WTC11 (cell line): ENCODE measurements at regions not wholly inside any gene's neighbourhood (a gene's known extent, or its start where the extent isn't known, plus 50 kb on each side); places are given as distances from the start of the nearest gene placed in this dataset.

Experiments used
- ATAC-seq: fragments of 200-7000 bp; cut with Tn5 transposase; 2 replicates; pipeline ENCODE4 v1.10.0; 2021; ENCODE audit warnings: mild to moderate bottlenecking, moderate library complexity
- CTCF ChIA-PET: fragments of 300-600 bp; sonication (Branson Sonifier 250); formaldehyde crosslinking; loops from one replicate; lab custom pipeline; 2021; ENCODE audit warnings: antibody characterized with exemption; lab: Charles Lee
- POLR2A ChIA-PET: fragments of 350-600 bp; sonication (Branson Sonifier 250); formaldehyde crosslinking; loops from one replicate; lab custom pipeline; 2021; ENCODE audit warnings: antibody characterized with exemption; lab: Charles Lee
- DNase-seq: peaks from one replicate; pipeline ENCODE4 v3.0.0; 2021; ENCODE audit warnings: low spot score
- H3K27ac Mint-ChIP-seq: 2 replicates; pipeline ENCODE4 v1.8.0; 2021; ENCODE audit warnings: mixed read lengths
- H3K27me3 Mint-ChIP-seq: 2 replicates; pipeline ENCODE4 v1.8.0; 2021; ENCODE audit warnings: low read depth, mild to moderate bottlenecking, moderate library complexity, mixed read lengths
- H3K36me3 Mint-ChIP-seq: 2 replicates; pipeline ENCODE4 v1.8.0; 2021; ENCODE audit warnings: mixed read lengths
- H3K4me1 Mint-ChIP-seq: 2 replicates; pipeline ENCODE4 v1.8.0; 2022; ENCODE audit warnings: mixed read lengths
- H3K4me3 Mint-ChIP-seq: 2 replicates; pipeline ENCODE4 v1.8.0; 2021; ENCODE audit warnings: mild to moderate bottlenecking, moderate library complexity, mixed read lengths
- H3K9me3 Mint-ChIP-seq: 2 replicates; pipeline ENCODE4 v1.8.0; 2021; ENCODE audit warnings: mixed read lengths
- ATF1 ChIP-seq: sonication (generic); formaldehyde crosslinking; IDR thresholded peaks from 2 replicates; pipeline ENCODE4 v1.8.1; 2023; ENCODE audit warnings: mild to moderate bottlenecking, moderate library complexity, missing genetic modification reagents
- FOXJ3 ChIP-seq: sonication (generic); formaldehyde crosslinking; IDR thresholded peaks from 2 replicates; pipeline ENCODE4 v1.9.0; 2021; ENCODE audit warnings: missing genetic modification reagents, mild to moderate bottlenecking, borderline replicate concordance
- FOXK1 ChIP-seq: sonication (generic); formaldehyde crosslinking; IDR thresholded peaks from 2 replicates; pipeline ENCODE4 v1.8.0; 2022; ENCODE audit warnings: mild to moderate bottlenecking, moderate library complexity, missing genetic modification reagents
- MYBL2 ChIP-seq: sonication (generic); formaldehyde crosslinking; IDR thresholded peaks from 2 replicates; pipeline ENCODE4 v1.8.1; 2023; ENCODE audit warnings: mild to moderate bottlenecking, moderate library complexity, missing genetic modification reagents
- NFE2L1 ChIP-seq: sonication (generic); formaldehyde crosslinking; IDR thresholded peaks from 2 replicates; pipeline ENCODE4 v1.8.1; 2023; ENCODE audit warnings: missing genetic modification reagents
- NR1H2 ChIP-seq: sonication (generic); formaldehyde crosslinking; IDR thresholded peaks from 2 replicates; pipeline ENCODE4 v1.9.0; 2021; ENCODE audit warnings: mild to moderate bottlenecking, moderate library complexity, missing genetic modification reagents
- NR3C1 ChIP-seq: sonication (generic); formaldehyde crosslinking; conservative IDR thresholded peaks from 2 replicates; pipeline ENCODE4 v1.8.1; 2023; ENCODE audit warnings: low read depth, mild to moderate bottlenecking, missing genetic modification reagents
- OVOL2 ChIP-seq: fragments of 250-450 bp; sonication (Bioruptor Pico); IDR thresholded peaks from 2 replicates; pipeline ENCODE4 v1.9.0; 2021; ENCODE audit warnings: mild to moderate bottlenecking, borderline replicate concordance
- ZNF121 ChIP-seq: sonication (generic); formaldehyde crosslinking; IDR thresholded peaks from 2 replicates; pipeline ENCODE4 v1.8.0; 2023; ENCODE audit warnings: missing genetic modification reagents
- ZNF423 ChIP-seq: fragments of 250-450 bp; sonication (Bioruptor Pico); IDR thresholded peaks from 2 replicates; pipeline ENCODE4 v2.1.2; 2022; ENCODE audit warnings: mild to moderate bottlenecking, moderate library complexity
- TF ChIP-seq, protein P1 (sequence below): sonication (generic); formaldehyde crosslinking; IDR thresholded peaks from 2 replicates; pipeline ENCODE4 v1.8.1; 2023; ENCODE audit warnings: mild to moderate bottlenecking, moderate library complexity, missing genetic modification reagents
- TF ChIP-seq, protein P2 (sequence below): sonication (generic); formaldehyde crosslinking; IDR thresholded peaks from 2 replicates; pipeline ENCODE4 v1.8.0; 2023; ENCODE audit warnings: missing genetic modification reagents, mild to moderate bottlenecking, borderline replicate concordance
- TF ChIP-seq, protein P3 (sequence below): fragments of 250-450 bp; sonication (Bioruptor Pico); IDR thresholded peaks from 2 replicates; pipeline ENCODE4 v1.8.0; 2021; ENCODE audit warnings: mild to moderate bottlenecking
- TF ChIP-seq, protein P4 (sequence below): fragments of 250-450 bp; sonication (Bioruptor Pico); IDR thresholded peaks from 2 replicates; pipeline ENCODE4 v1.9.0; 2021; ENCODE audit warnings: moderate library complexity, mild to moderate bottlenecking, inconsistent platforms, borderline replicate concordance
- TF ChIP-seq, protein P5 (sequence below): sonication (generic); formaldehyde crosslinking; IDR thresholded peaks from 2 replicates; pipeline ENCODE4 v1.8.1; 2023; ENCODE audit warnings: mild to moderate bottlenecking, missing genetic modification reagents, borderline replicate concordance
- TF ChIP-seq, protein P6 (sequence below): sonication (generic); formaldehyde crosslinking; IDR thresholded peaks from 2 replicates; pipeline ENCODE4 v1.8.1; 2022; ENCODE audit warnings: missing genetic modification reagents, borderline replicate concordance

DNA sequence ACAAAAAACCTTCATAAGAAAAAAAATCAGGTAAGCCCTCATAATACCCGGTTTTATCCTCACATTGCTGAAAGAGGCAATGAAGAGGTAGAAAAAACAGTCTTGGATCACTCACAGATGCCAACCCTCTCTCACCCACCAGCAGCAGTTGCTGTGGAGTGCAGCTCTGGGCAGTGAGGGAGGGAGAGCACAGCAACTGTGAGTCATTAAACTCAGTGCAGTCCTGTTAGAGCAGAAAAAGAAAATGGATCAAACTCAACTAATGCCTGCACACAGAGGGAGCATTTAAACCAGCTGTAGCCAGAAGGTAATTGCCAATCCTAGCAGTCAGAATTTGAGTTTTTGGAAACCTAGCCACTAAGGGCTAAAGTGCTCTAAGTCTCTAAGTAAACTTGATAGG, 1050.6 kb upstream of the ALCAM start:
- no peaks in the 10 kb centered on the region for H3K27me3 Mint-ChIP-seq
- DNase-seq, result no peak
- POLR2A ChIA-PET, result no interaction called here
- H3K27ac Mint-ChIP-seq, result no peak overlapping the region
- H3K36me3 Mint-ChIP-seq, result peaks cover 13% of the 10 kb centered on the region
- no peak overlapping the region for H3K4me3 Mint-ChIP-seq
- TF ChIP-seq MYBL2 (CRISPR knock-in tag) (no peak), FOXK1 (CRISPR knock-in tag) (no peak), FOXJ3 (CRISPR knock-in tag) (no peak)
- TF ChIP-seq, protein P1, sequence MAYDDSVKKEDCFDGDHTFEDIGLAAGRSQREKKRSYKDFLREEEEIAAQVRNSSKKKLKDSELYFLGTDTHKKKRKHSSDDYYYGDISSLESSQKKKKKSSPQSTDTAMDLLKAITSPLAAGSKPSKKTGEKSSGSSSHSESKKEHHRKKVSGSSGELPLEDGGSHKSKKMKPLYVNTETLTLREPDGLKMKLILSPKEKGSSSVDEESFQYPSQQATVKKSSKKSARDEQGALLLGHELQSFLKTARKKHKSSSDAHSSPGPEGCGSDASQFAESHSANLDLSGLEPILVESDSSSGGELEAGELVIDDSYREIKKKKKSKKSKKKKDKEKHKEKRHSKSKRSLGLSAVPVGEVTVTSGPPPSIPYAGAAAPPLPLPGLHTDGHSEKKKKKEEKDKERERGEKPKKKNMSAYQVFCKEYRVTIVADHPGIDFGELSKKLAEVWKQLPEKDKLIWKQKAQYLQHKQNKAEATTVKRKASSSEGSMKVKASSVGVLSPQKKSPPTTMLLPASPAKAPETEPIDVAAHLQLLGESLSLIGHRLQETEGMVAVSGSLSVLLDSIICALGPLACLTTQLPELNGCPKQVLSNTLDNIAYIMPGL, result no peak
- TF ChIP-seq, protein P2, sequence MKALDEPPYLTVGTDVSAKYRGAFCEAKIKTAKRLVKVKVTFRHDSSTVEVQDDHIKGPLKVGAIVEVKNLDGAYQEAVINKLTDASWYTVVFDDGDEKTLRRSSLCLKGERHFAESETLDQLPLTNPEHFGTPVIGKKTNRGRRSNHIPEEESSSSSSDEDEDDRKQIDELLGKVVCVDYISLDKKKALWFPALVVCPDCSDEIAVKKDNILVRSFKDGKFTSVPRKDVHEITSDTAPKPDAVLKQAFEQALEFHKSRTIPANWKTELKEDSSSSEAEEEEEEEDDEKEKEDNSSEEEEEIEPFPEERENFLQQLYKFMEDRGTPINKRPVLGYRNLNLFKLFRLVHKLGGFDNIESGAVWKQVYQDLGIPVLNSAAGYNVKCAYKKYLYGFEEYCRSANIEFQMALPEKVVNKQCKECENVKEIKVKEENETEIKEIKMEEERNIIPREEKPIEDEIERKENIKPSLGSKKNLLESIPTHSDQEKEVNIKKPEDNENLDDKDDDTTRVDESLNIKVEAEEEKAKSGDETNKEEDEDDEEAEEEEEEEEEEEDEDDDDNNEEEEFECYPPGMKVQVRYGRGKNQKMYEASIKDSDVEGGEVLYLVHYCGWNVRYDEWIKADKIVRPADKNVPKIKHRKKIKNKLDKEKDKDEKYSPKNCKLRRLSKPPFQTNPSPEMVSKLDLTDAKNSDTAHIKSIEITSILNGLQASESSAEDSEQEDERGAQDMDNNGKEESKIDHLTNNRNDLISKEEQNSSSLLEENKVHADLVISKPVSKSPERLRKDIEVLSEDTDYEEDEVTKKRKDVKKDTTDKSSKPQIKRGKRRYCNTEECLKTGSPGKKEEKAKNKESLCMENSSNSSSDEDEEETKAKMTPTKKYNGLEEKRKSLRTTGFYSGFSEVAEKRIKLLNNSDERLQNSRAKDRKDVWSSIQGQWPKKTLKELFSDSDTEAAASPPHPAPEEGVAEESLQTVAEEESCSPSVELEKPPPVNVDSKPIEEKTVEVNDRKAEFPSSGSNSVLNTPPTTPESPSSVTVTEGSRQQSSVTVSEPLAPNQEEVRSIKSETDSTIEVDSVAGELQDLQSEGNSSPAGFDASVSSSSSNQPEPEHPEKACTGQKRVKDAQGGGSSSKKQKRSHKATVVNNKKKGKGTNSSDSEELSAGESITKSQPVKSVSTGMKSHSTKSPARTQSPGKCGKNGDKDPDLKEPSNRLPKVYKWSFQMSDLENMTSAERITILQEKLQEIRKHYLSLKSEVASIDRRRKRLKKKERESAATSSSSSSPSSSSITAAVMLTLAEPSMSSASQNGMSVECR (CRISPR knock-in tag), result no peak
- TF ChIP-seq, protein P3, sequence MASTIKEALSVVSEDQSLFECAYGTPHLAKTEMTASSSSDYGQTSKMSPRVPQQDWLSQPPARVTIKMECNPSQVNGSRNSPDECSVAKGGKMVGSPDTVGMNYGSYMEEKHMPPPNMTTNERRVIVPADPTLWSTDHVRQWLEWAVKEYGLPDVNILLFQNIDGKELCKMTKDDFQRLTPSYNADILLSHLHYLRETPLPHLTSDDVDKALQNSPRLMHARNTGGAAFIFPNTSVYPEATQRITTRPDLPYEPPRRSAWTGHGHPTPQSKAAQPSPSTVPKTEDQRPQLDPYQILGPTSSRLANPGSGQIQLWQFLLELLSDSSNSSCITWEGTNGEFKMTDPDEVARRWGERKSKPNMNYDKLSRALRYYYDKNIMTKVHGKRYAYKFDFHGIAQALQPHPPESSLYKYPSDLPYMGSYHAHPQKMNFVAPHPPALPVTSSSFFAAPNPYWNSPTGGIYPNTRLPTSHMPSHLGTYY (CRISPR knock-in tag), result no peak
- CTCF ChIA-PET, result no interaction called here
- H3K4me1 Mint-ChIP-seq, result no peaks in the 10 kb centered on the region
- H3K9me3 Mint-ChIP-seq, result peaks cover 37% of the 10 kb centered on the region
- no peak for ATAC-seq

DNA sequence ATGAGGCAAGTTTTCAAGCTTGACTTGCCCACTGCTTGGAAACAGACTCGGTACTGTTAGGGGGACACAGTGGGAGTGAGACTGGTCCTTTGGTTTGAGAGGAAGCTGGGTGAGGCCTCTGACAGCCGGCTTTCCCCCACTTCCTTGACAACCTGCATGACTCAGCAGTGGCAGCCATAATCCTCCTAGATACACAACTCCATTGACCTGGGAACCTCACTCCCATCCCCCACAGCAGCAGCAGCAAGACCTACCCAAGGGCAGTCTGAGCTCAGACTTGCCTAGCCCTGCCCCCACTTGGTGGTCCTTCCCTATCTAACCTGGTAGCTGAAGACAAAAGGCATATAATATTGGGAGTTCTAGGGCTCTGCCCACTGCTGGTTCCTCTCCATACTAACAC, 1043.5 kb upstream of the ALCAM start:
- TF ChIP-seq NFE2L1 (CRISPR knock-in tag) (peak; percentile 80; the same call in 1 of the 2 replicates), OVOL2 (no peak)
- ChIA-PET POLR2A (no interaction called here), CTCF (no interaction called here)
- peaks cover 4% of the 10 kb centered on the region; the same call in 1 of the 2 replicates for H3K27me3 Mint-ChIP-seq
- 0 out of 2 replicates have a peak overlapping the region, but pooled peaks have one; percentile 67 for H3K27ac Mint-ChIP-seq
- H3K9me3 Mint-ChIP-seq, result peaks cover 75% of the 10 kb centered on the region
- no peak overlapping the region for H3K4me3 Mint-ChIP-seq
- H3K4me1 Mint-ChIP-seq, result peaks cover 17% of the 10 kb centered on the region
- H3K36me3 Mint-ChIP-seq, result peaks cover 54% of the 10 kb centered on the region
- no peak for DNase-seq
- ATAC-seq, result peak; percentile 76

DNA sequence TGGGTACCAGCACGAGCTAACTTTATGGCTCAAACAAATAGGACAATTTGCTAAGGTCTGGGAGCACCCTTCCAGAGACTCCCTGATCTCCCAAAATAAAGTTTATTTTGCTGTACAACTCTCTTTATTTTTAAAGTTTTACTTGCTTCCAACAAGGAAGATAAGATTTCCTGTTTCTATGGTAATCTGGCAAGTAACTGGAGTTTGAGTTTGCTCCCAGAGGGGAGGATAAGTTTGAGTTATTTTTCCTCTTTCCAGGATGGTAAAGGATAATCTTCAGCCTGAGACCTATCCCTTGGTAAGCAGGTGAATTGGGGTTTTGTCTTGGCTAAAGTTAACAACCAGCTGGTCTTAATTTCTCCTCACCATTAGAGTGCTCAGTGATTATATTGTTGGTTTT, 1019.4 kb upstream of the ALCAM start:
- Mint-ChIP-seq H3K27me3 (no peaks in the 10 kb centered on the region), H3K27ac (no peak overlapping the region), H3K36me3 (peaks cover 12% of the 10 kb centered on the region), H3K4me1 (peaks cover 20% of the 10 kb centered on the region), H3K9me3 (peaks cover 13% of the 10 kb centered on the region), H3K4me3 (no peak overlapping the region)
- ATAC-seq (no peak), DNase-seq (no peak)
- ChIA-PET POLR2A (no interaction called here), CTCF (no interaction called here)
- TF ChIP-seq, protein P4, sequence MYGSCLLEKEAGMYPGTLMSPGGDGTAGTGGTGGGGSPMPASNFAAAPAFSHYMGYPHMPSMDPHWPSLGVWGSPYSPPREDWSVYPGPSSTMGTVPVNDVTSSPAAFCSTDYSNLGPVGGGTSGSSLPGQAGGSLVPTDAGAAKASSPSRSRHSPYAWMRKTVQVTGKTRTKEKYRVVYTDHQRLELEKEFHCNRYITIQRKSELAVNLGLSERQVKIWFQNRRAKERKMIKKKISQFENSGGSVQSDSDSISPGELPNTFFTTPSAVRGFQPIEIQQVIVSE (CRISPR knock-in tag), result no peak
- TF ChIP-seq, protein P1, result no peak
- no peak for TF ChIP-seq NR3C1 (CRISPR knock-in tag)
- TF ChIP-seq, protein P5, sequence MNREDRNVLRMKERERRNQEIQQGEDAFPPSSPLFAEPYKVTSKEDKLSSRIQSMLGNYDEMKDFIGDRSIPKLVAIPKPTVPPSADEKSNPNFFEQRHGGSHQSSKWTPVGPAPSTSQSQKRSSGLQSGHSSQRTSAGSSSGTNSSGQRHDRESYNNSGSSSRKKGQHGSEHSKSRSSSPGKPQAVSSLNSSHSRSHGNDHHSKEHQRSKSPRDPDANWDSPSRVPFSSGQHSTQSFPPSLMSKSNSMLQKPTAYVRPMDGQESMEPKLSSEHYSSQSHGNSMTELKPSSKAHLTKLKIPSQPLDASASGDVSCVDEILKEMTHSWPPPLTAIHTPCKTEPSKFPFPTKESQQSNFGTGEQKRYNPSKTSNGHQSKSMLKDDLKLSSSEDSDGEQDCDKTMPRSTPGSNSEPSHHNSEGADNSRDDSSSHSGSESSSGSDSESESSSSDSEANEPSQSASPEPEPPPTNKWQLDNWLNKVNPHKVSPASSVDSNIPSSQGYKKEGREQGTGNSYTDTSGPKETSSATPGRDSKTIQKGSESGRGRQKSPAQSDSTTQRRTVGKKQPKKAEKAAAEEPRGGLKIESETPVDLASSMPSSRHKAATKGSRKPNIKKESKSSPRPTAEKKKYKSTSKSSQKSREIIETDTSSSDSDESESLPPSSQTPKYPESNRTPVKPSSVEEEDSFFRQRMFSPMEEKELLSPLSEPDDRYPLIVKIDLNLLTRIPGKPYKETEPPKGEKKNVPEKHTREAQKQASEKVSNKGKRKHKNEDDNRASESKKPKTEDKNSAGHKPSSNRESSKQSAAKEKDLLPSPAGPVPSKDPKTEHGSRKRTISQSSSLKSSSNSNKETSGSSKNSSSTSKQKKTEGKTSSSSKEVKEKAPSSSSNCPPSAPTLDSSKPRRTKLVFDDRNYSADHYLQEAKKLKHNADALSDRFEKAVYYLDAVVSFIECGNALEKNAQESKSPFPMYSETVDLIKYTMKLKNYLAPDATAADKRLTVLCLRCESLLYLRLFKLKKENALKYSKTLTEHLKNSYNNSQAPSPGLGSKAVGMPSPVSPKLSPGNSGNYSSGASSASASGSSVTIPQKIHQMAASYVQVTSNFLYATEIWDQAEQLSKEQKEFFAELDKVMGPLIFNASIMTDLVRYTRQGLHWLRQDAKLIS (CRISPR knock-in tag), result no peak
- TF ChIP-seq, protein P6, sequence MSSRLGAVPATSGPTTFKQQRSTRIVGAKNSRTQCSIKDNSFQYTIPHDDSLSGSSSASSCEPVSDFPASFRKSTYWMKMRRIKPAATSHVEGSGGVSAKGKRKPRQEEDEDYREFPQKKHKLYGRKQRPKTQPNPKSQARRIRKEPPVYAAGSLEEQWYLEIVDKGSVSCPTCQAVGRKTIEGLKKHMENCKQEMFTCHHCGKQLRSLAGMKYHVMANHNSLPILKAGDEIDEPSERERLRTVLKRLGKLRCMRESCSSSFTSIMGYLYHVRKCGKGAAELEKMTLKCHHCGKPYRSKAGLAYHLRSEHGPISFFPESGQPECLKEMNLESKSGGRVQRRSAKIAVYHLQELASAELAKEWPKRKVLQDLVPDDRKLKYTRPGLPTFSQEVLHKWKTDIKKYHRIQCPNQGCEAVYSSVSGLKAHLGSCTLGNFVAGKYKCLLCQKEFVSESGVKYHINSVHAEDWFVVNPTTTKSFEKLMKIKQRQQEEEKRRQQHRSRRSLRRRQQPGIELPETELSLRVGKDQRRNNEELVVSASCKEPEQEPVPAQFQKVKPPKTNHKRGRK (CRISPR knock-in tag), result no peak
- no peak for TF ChIP-seq ZNF423
- TF ChIP-seq ATF1 (CRISPR knock-in tag), result no peak
- no peak for TF ChIP-seq ZNF121 (CRISPR knock-in tag)
- TF ChIP-seq NR1H2 (CRISPR knock-in tag), result no peak
